Breast epithelium (tissue), 3 donors: ENCODE measurements at regions not wholly inside any gene's neighbourhood (a gene's known extent, or its start where the extent isn't known, plus 50 kb on each side); places are given as distances from the start of the nearest gene placed in this dataset.

ENCODE experiments used
- CTCF ChIP-seq, 3 donors: fragments of 450-650 bp; IDR thresholded peaks; one replicate each; pipeline ENCODE4 v1.5.1; 2016 to 2017; ENCODE audit warnings: antibody characterized with exemption in 3 of 3, mild to moderate bottlenecking in 3 of 3, moderate library complexity in 3 of 3
- POLR2A ChIP-seq: fragments of 450-650 bp; IDR thresholded peaks from one replicate; pipeline ENCODE4 v1.6.1; 2016; ENCODE audit warnings: antibody characterized with exemption, mild to moderate bottlenecking, moderate library complexity

DNA sequence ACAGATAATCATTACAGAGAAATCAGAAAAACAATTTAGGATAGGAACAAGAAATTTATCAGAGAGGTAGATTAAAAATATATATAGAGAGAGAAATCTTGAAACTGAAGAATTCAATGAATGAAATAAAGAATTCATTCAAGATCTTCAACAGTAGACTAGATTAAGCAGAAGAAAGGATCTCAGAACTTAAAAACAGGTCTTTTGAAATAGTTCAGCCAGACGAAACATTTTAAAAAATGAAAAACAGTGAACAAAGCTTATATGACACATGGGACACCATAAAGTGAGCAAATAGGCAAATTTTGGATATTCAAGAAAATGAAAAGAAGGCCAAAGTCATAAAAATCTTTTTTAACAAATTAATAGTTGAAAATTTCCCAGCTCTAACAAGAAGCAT is 138.8 kb downstream of the CASP12 start:
- TF ChIP-seq CTCF (IDR thresholded peaks at IDR 0.05), result no peak
- TF ChIP-seq POLR2A, result no peak
